K562 (cell line): ENCODE measurements at regions not wholly inside any gene's neighbourhood (a gene's known extent, or its start where the extent isn't known, plus 50 kb on each side); places are given as distances from the start of the nearest gene placed in this dataset.
A peak's percentile ranks its signal among the peaks of the same experiment; 100 is the strongest.
"Not testable (repeated sequence)": the region's sequence is repeated elsewhere in the genome, so short reads cannot be mapped to it uniquely, and the experiment has no call there.

Experiments
- ATF3 ChIP-seq, 2 experiments: fragments of 450-650 bp in 1 of 2; sonication (generic) in 1 of 2; formaldehyde crosslinking in 1 of 2; IDR thresholded peaks in 1 of 2; conservative IDR thresholded peaks in 1 of 2; 2 replicates each; pipeline versions ENCODE4 v1.6.1 to v1.8.1; 2016 to 2023; ENCODE audit warnings: mild to moderate bottlenecking in 2 of 2, moderate library complexity in 2 of 2, inconsistent platforms in 1 of 2, missing genetic modification reagents in 1 of 2
- BHLHE40 ChIP-seq: IDR thresholded peaks from 2 replicates; pipeline ENCODE4 v1.6.1; 2011; ENCODE audit warnings: low read length, improper control_type of control experiment
- CTCF ChIP-seq, 3 experiments: IDR thresholded peaks in 2 of 3; conservative IDR thresholded peaks in 1 of 3; 2 replicates each; pipeline ENCODE4 v1.5.1; 2011 to 2012; ENCODE audit warnings: low read length in 3 of 3, mild to moderate bottlenecking in 3 of 3, control low read depth in 2 of 3, improper control_type of control experiment in 1 of 3, inconsistent platforms in 1 of 3, low read depth in 1 of 3, mixed read lengths in 1 of 3, moderate library complexity in 1 of 3; ENCODE audit not compliant: insufficient read depth in 2 of 3
- EHMT2 ChIP-seq: fragments of 450-650 bp; IDR thresholded peaks from 2 replicates; pipeline ENCODE4 v1.6.1; 2018; ENCODE audit warnings: antibody characterized with exemption
- EP300 ChIP-seq: IDR thresholded peaks from 2 replicates; pipeline ENCODE4 v1.6.1; 2012; ENCODE audit warnings: low read length, improper control_type of control experiment
- HDAC2 ChIP-seq: fragments of 450-650 bp; IDR thresholded peaks from 2 replicates; pipeline ENCODE4 v1.6.1; 2016; ENCODE audit warnings: mild to moderate bottlenecking
- MAFK ChIP-seq: IDR thresholded peaks from 2 replicates; pipeline ENCODE4 v1.6.1; 2011; ENCODE audit warnings: low read length, improper control_type of control experiment
- NR2C1 ChIP-seq, 2 experiments: fragments of 450-650 bp; IDR thresholded peaks; 2 replicates each; pipeline ENCODE4 v1.6.1; 2017; ENCODE audit warnings: mild to moderate bottlenecking in 2 of 2, antibody characterized with exemption in 1 of 2, inconsistent platforms in 1 of 2, missing compliant biosample characterization in 1 of 2, missing genetic modification characterization in 1 of 2
- POLR2AphosphoS5 ChIP-seq: IDR thresholded peaks from 2 replicates; pipeline ENCODE4 v1.6.1; 2011; ENCODE audit warnings: mild to moderate bottlenecking, low read depth, low read length, moderate library complexity; ENCODE audit not compliant: control insufficient read depth, insufficient read depth
- ZKSCAN8 ChIP-seq: fragments of 200-800 bp; sonication (Bioruptor generic); IDR thresholded peaks from 2 replicates; pipeline ENCODE4 v1.6.1; 2016; ENCODE audit warnings: missing genetic modification characterization, missing compliant biosample characterization
- ZNF830 ChIP-seq: fragments of 250-450 bp; sonication (Bioruptor Pico); IDR thresholded peaks from 2 replicates; pipeline ENCODE4 v1.5.0; 2021; ENCODE audit warnings: mild to moderate bottlenecking
- ZSCAN29 ChIP-seq: fragments of 450-650 bp; IDR thresholded peaks from 2 replicates; pipeline ENCODE4 v1.6.1; 2017
- ZZZ3 ChIP-seq: fragments of 450-650 bp; IDR thresholded peaks from 2 replicates; pipeline ENCODE4 v1.6.1; 2016; ENCODE audit warnings: antibody characterized with exemption, mild to moderate bottlenecking, moderate library complexity
- TF ChIP-seq, protein P1 (sequence below): sonication (generic); formaldehyde crosslinking; IDR thresholded peaks from 2 replicates; pipeline ENCODE4 v1.8.0; 2022; ENCODE audit warnings: mild to moderate bottlenecking, missing genetic modification reagents

GRCh38 chr9:38170155-38170554 lies 101.1 kb upstream of the SHB start:
- TF ChIP-seq NR2C1 (IDR thresholded peaks at IDR 0.05); BHLHE40; HDAC2; CTCF (IDR thresholded peaks at IDR 0.05 in 2 of 3, conservative IDR thresholded peaks at IDR 0.05 in 1 of 3; ENCODE audit: insufficient read depth in 2 of 3, low read depth in 1 of 3, low read length in 3 of 3); ZZZ3; EP300; MAFK; EHMT2; ZSCAN29; ATF3 (IDR thresholded peaks at IDR 0.05); ATF3 (CRISPR knock-in tag; conservative IDR thresholded peaks at IDR 0.05); ZKSCAN8 (CRISPR knock-in tag); POLR2AphosphoS5; ZNF830: not testable (repeated sequence)
- TF ChIP-seq NR2C1 (tag; IDR thresholded peaks at IDR 0.05), result 0 out of 2 replicates have a peak, but pooled peaks have one; percentile 10
- TF ChIP-seq, protein P1, sequence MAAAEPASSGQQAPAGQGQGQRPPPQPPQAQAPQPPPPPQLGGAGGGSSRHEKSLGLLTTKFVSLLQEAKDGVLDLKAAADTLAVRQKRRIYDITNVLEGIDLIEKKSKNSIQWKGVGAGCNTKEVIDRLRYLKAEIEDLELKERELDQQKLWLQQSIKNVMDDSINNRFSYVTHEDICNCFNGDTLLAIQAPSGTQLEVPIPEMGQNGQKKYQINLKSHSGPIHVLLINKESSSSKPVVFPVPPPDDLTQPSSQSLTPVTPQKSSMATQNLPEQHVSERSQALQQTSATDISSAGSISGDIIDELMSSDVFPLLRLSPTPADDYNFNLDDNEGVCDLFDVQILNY, result not testable (repeated sequence)
